NCI-H345 (cell line): ENCODE measurements at regions not wholly inside any gene's neighbourhood (a gene's known extent, or its start where the extent isn't known, plus 50 kb on each side); places are given as distances from the start of the nearest gene placed in this dataset.
"Not testable (repeated sequence)": the region's sequence is repeated elsewhere in the genome, so short reads cannot be mapped to it uniquely, and the experiment has no call there.

ENCODE experiments used
- DNase-seq: peaks from one replicate; lab custom pipeline; 2025; lab: John Stamatoyannopoulos, UW

DNA sequence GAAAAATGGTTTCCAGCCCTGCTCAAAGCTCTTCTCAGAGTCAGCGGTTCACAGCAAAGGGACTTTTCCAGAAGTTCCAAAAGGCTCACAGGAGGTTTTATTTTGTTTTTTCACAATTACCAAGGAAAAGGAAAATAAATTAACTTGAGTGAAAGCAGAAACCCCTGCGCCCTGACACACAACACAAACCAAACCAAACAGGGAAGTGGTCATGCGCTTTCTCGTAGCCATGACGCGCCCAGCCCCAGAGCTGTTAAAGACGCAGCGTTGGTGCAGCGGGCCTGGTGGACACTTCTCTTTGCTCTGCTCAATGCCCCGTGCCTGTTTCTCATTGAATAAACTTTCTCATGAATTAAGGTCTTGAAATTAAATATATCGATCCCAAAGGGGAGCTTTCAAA, 134.4 kb upstream of the LYZL2 start:
- DNase-seq, result no peak

DNA sequence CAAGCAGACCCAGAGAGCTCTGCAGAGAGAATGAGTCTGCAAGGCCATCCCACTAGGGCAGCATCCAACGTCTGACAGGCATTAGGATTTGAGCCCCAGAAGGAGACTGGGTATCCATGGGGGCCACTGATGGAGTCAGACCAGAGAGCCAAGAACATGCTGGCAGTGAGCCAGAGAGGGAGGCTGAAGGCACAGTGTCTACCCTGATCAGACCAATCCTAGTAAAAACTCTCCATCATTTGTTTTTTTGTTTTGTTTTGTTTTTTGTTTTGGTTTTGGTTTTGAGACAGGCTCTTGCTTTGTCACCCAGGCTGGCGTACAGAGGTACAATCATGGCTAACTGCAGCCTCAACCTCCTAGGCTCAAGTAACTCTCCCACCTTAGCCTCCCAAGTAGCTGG, 133.1 kb upstream of the LYZL2 start:
- no peak for DNase-seq

DNA sequence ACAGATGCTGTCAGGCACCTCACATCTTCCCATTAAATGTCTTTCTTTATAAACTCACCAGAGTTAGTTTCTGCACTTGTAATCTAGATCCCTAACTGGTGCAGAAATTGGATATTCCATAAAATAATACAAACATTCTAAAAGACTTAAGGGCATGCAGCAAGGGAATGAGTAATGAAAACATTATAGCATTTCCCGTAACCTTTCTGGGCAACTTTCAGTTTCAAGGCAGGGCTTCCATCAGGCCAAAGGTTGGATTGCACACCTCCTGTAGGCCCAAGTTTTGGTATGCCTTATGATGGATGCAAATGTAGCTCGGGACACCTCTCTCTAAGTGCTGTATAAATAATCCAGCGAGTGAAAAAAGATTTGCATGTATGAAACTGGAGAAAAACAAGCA, 129.9 kb upstream of the LYZL2 start:
- DNase-seq, result no peak

DNA sequence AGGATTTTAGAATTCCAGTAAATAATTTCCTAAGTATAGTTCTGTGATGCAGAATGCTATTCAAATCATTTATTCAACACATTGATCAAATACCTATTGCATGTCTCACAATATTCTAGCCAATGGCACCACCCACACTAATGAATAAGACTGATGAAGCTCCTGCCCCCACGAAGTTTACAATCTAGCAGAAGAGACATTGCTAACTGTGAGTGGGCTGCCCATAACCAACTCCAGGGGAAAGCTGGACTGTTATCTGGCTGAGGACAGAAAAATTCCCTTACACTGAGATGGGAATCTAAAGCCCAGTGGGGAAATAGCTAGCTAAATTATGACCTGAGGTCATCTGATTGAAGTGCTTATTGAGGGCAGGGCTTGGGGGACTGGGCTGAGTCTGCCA, 128.8 kb upstream of the LYZL2 start:
- no peak for DNase-seq

DNA sequence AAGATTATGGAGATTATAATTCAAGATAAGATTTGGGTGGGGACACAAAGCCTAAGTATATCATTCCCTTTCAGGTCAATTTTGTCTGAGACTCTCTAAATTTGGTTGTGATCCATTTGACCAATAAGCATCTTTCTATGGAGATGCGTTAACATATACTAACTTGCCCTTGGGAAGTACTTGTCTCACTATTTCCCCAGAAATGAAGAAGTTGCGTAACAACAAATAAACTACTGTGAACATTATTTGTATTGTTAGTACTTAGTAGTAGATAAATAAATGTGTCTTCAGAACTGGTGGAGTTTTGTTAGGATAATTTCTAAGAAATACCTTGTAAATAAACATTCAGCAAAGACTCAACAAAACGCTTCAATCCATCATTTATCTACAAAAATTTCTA, 127.3 kb upstream of the LYZL2 start:
- no peak for DNase-seq

DNA sequence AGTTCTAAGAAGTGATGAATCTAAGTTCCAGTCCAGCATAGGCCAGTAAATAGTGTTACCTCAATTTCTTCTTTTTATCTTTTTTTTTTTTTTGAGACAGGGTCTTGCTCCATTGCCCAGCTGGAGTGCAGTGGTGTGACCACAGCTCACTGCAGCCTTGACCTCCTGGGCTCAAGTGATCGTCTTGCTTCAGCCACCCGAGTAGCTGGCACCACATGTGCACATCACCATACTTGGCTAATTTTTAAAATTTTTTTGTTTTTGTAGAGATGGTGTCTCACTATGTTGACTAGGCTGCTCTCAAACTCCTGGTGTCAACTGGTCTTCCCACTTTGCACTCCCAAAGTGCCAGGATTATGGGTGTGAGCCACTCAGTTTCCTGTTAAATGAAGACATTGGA, 126.6 kb upstream of the LYZL2 start:
- no peak for DNase-seq

DNA sequence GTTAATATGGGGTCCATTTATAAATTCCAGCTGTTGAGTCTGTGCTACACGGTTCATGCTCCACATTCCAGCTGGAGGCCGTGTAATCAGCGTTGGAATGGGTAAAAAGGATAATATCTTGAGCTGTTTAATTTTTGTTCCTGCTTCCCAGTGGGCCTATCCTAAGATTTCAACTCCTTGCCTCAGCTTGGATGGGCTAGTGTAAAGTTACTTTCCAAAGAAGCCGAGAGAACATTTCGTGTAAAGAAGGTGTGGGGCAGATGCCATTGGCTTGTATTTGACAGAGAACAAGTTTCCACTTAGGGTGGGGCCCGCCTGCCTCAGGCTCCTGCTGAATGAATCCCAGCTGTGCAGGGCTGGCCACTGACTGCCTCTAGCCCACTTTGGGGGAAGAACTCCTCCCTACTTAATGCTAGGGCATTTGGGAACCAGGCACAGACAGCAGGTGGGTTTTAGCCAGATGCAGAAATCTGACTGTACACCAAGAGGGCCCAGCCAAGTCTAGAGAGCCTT, 125.9 kb upstream of the LYZL2 start:
- no peak for DNase-seq

DNA sequence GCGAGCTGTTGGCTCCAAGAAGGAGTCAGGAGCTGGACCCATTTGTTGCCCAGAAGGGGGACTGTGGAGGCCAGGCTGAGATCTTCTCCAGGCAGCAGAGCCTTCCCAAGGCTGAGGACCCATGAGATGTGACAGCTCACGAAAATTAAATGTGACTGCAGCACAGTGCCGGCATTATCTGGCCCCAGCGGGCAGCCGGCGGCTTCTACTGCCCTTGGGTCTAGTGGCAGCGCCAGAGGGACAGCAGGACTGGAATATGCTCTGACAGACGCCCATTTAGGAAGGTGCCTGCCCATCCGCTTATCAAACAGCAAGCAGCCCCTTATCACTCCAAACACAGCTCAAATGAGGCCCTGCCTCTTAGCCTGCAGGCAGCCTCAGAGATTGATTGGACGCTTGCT, 122.9 kb upstream of the LYZL2 start:
- DNase-seq, result no peak

DNA sequence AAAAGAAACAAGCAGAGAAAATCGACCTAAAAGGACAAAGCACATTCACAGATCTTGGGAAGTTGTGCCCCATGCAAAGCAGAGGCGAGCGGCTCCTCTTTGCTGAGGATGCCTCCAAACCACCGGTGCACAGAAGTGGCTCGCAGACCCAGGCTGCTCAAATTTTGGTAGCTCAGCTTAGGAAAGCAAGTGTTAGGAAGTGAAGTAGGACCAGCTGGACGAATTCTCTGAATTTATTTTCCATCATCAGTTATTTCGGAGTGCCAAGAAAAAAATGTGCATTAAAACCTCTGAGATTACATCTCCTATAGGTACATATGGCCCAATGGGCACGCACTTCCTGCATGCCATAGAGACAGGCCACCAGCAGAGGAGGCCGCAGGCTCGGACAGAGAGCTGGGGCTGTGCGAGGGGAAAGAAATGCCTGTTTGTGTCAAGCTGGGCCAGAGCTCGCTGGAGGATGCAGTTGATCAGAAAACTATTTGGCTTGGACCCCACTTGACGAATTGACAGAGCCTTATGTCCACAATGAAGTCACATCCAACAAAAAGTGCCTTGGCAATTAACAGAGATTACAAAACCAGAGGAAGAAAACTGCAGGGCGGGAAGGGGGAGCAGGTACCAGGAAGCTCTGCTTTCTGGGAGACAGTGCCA, 122.3 kb upstream of the LYZL2 start:
- peak; percentile 51 for DNase-seq

DNA sequence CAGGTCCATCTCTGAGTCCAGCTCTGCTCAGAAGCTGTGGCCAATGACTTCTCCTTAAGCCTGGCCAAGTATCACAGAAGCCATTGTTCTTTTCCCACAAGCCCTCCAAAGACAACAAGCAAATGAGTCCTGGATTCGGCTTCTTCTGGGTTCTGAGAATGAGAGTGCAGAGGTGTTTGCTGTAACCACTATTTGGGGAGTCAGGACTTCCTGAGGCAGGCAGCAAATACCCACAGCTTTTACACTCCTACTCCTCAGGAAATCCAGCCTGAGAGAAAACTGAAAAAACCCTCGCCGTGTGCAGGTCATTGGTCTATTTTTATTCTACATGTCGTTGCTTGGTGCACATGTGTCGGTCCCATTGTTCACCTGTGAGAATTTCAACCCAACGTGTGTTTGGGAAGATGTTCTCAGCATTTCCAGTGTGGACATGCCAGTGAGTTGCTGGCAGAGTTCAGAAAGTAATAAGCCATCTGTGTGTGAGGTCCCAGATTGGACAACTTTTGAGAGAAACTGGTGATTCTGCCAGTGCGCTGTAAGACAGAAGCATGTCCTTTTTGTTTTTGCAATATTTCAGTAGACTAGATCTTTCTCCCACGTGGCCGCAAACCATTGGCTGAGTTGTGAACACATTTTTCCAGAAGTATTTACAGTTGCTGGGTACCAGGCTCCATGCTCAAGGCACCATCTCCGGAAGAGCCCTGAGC, 121.6 kb upstream of the LYZL2 start:
- DNase-seq, result no peak

DNA sequence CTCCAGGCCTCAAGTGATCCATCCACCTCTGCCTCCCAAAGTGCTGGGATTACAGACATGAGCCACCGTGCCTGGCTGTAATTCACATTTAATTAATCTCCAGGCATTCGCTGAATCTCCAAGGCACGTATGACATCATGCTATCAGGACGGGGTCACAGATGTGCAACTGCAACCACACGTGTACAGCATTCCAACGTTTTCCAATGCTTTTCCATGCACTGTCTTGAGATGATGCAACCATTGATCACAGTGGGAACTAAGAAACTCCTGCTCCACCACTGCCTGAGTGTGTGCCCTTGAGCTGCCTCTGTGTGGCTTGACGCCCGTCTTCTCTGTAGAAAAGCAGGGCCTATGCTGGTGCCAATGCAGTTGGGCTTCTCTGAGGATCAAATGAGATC, 119.8 kb upstream of the LYZL2 start:
- no peak for DNase-seq

DNA sequence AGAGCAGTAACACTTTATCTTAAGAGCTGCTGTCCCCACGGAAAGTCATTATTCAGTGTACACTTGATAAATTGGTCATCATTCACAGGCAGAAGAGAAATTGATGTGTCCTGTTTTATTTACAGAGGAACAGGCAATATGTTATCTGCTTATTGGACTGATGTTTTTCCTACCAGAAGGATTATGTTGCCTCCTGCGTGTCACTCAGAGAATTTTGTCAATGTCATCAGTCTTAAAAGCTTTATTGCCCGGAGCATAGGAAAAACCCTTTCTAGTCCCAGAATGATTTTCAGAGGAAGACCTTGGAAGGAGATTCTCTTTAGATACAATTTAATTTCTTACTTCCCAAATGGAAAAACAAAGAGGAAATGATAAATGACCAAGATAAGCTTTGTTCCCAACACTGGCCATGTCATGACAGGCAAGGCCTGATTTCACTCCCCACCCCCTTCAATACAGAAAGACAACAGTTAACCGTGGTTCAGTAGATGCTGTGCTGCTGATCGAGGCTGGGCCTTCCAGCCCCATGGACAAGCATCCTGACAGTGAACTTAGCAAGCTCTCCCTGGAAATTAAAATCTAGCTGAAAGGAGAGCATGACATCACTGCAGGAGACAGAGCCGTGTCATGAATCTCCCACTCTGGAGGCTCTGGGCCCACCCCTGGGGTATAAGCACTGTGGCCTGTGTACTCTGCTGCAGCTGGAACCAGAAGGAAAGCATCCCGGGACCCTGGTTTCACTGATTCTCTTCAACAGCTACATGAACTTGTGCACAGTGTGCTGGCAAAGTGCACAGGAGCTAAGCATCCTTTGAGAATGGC, 118.8 kb upstream of the LYZL2 start:
- no peak for DNase-seq

DNA sequence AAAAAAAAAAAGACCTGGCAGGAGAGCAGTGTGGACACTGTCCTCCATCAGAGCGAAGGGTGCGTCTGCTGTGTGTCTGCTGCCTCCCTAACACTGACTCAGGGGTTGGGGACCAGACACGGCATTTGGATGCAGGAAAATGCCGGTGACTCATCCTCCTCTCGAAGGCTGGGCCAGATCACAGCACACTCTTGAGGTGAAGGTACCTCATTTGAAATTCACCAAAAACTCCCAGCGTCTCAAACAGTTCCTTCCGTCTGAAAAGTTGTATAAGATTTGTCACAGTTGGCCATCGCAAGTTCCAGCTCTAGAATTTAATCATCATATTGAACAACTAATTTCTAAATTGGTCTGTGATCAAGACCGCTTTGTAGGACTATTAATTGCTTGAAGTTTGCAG, 118.1 kb upstream of the LYZL2 start:
- DNase-seq, result no peak

DNA sequence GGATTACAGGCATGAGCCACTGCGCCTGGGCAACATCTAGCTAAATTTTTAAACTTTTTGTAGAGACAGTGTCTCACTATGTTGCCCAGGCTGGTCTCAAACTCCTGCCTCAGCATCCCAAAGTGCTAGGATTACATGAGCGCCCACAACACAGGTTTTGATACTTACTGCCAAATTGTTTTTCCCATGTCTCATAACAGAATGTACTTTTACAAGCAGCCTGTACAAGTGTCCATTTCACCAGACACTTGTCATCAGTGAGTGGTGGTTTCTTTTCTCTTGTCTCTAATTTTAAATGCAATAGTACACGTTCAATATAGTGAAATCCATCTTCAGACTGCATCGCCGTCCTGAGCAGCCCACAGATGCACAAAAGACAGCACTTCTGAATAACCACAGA, 116.4 kb upstream of the LYZL2 start:
- DNase-seq, result no peak

DNA sequence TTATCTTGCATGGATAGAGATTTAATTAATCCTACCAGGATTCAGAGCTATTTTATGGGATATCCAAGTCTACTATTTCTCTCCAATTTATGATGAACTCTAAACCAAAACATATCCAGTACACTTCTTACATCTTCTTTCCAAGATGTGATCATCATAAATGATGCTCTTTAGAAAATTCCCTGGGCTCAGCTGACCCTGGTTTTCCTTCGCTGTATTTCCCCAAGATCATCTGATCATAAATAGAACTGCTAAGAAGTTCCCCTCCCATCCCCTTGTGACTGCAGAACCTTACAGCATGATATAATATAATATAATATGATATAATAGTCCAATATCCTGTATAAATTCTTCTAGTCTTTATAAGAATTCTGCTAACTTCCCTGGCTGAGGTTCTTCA, 114.6 kb upstream of the LYZL2 start:
- no peak for DNase-seq

DNA sequence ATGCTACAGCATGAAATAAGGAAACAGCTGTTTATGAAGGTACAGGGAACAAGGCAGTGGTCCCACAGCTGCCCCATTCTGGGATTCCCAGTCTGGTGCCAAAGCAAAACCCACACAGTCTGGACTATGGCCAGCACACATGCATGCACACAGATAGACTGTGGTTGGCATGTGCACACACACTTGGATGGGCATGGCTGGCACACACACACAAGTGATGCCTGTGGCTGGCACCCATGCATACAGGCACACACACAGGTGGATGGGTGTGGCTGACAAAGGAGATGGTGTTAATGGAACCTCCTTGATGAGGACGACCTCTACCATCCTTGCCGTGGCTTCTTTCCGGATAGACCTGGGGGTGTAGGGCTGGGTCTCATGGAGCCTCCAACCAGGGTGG, 114.0 kb upstream of the LYZL2 start:
- DNase-seq, result no peak

DNA sequence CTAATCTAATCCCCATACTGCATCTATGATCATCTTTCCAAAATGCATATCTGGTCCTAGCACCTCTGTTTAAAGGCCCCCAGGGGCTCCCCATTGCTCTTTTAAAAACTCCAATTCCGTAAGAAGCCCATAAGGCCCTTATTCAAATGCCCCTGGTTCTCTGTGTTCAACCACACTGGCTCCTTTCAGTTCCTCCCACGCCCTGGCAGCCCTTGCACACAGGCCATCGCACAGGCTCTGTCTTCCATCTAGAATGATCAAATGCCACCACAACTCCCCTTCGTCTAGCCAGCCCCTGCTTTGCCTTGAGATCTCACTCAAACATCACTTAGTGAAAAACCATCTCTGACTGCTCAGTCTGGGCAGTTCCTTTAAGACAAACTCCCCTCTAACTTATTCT, 112.9 kb upstream of the LYZL2 start:
- DNase-seq, result no peak

DNA sequence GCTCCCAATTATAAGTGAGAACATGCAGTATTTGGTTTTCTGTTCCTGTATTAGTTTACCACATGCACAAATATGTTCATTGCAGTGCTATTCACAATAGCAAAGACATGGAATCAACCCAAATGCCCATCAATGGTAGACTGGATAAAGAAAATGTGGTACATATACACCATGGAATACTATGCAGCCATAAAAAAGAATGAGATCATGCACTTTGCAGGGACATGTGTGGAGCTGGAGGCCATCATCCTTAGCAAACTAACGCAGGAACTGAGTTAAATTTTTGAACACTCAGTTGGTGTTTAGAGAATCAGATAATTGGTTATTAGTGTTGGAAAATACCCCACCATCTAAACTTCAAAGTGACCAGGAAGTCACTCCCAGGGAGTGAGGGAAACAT, 111.2 kb upstream of the LYZL2 start:
- DNase-seq, result not testable (repeated sequence)

DNA sequence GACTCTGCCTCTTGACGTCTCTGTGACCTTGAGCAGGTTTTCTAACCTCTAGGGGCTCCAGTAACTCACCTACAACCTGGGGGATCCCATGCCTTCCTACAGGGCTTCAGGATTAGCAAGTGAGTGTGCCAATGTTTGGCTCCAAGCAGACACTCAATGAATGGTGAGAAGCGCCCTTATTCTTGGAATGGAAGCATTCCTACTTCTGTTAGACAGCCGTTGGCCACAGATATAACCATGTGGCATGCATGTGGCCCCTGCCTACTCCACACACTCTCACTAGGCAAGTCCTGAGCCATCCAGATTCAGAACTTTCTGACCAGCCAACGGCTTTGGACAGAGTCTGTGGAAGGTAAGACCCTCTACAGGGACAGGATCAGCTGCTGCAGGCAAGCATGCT, 108.9 kb upstream of the LYZL2 start:
- DNase-seq, result no peak

DNA sequence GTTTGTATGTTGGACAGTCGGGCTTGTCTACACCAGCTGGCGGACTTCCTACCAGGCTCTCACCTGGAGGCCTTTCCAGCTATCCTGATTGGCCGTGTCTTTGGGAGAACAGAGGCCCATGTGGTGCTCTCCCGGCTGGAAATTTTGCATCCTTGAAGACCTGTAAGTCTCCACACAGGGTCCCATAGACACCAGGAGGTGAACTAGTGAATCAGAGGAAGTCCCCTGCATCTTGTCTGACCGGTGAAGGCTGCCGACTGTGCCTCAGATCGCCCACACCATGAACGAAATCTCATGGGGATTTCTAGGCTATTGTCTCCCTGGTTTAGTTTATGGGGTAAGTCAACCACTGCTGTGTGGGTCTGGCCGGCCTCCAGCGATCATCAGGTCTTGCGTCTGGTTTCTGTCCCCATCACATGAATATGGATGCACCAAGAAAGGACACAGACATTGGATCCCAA, 108.4 kb upstream of the LYZL2 start:
- DNase-seq, result no peak

DNA sequence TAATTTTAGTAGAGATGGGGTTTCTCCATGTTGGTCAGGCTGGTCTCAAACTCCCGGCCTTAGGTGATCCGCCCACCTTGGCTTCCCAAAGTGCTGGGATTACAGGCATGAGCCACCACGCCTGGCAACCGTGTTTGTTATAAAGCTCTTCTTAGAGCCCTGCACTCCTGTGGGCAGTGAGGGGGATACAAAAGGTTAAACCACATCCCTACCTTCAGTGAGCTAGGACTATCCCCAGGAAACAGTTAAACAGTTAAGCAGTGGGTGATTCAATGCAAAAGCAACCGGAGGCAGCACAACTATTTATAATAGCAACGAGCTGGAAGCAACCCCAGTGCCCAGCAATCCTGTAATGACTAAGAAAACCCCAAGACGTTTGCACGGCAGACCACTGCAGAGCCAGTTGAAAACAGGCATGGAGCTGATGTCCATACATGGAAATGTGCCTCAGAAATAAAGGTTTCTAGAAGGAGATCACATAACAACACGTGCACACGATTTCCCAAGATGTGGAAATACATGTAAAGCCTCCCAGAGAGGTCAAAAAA, 107.2 kb upstream of the LYZL2 start:
- no peak for DNase-seq

DNA sequence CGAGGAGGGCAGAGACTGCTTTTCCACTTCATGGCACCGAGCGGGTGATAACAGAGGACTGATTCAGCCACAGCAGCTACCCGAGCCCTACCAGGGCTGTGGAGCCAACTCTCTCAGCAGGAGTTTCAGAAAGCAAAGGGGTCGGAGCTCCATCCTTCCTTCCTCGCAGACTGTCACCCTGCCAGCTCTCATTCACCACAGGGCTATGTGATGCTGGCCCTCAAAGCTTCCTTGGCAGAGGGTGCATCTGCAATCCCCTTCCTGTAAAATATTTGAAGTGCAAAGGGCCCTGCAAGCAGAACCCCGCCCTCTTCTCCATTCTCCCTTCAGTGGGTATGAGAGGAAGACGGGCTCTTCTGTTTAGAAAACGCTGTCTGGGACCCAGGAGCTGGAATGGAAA, 105.3 kb upstream of the LYZL2 start:
- DNase-seq, result no peak

DNA sequence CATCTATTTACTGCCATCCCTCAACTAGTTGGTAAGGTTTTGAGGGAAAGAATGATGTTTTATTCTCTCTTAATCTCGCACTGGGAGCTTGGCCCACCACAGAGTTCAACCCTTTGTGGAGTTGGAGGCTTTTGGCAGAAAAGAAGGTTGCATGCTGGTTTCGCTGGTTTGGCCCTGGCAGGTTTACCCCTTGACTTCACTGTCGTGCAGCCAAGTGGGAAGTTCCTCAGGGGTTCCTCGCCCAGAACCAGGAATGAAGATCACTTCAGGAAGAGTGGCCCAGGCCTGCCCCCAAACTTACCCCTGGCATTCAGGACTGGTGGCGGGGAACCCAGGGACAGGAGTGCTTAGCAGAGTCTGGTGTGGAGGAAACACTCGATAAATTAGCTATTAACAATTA, 103.1 kb upstream of the LYZL2 start:
- no peak for DNase-seq
